H1 (cell line): ENCODE measurements at regions not wholly inside any gene's neighbourhood (a gene's known extent, or its start where the extent isn't known, plus 50 kb on each side); places are given as distances from the start of the nearest gene placed in this dataset.

ENCODE experiments used
- CTCF ChIA-PET: fragments of 300-600 bp; sonication (Branson Sonifier 250); formaldehyde crosslinking; loops from one replicate; lab custom pipeline; 2021; ENCODE audit not compliant: partially characterized antibody; lab: Charles Lee
- POLR2A ChIA-PET: fragments of 300-600 bp; sonication (Branson Sonifier 250); formaldehyde crosslinking; loops from one replicate; lab custom pipeline; 2021; ENCODE audit warnings: inconsistent platforms; ENCODE audit not compliant: partially characterized antibody; lab: Charles Lee
- DNase-seq, 2 experiments: peaks; one replicate each; pipeline versions ENCODE4 v3.0.0 to v3.0.0-alpha.2; 2010 to 2022; ENCODE audit warnings: low spot score in 2 of 2, low read depth in 1 of 2, mixed read lengths in 1 of 2
- FAIRE-seq: peaks from 2 replicates; lab custom pipeline; 2011; peaks lifted over from hg19 to GRCh38; lab: Jason Lieb, UNC
- H2AFZ ChIP-seq: 2 replicates; pipeline ENCODE4 v1.8.1; 2012; ENCODE audit warnings: low read length, inconsistent platforms
- H2AK5ac ChIP-seq: 2 replicates; pipeline ENCODE4 v1.6.1; 2013; ENCODE audit warnings: low read depth, low read length
- H2BK120ac ChIP-seq: replicated peaks from 2 replicates; pipeline ENCODE3; 2013; ENCODE audit warnings: low read depth, low read length, inconsistent platforms
- H2BK12ac ChIP-seq: 2 replicates; pipeline ENCODE4 v1.6.1; 2013; ENCODE audit warnings: low read depth, low read length
- H2BK15ac ChIP-seq: 2 replicates; pipeline ENCODE4 v1.6.1; 2013; ENCODE audit warnings: low read length
- H2BK20ac ChIP-seq: 2 replicates; pipeline ENCODE4 v1.6.1; 2013; ENCODE audit warnings: low read length
- H2BK5ac ChIP-seq: 2 replicates; pipeline ENCODE4 v1.6.1; 2013; ENCODE audit warnings: low read depth, low read length
- H3K14ac ChIP-seq: 2 replicates; pipeline ENCODE4 v1.6.1; 2013; ENCODE audit warnings: inconsistent platforms; ENCODE audit not compliant: insufficient read length
- H3K18ac ChIP-seq: 2 replicates; pipeline ENCODE4 v1.6.1; 2013; ENCODE audit warnings: low read length; ENCODE audit errors: extremely low read depth
- H3K23ac ChIP-seq: 2 replicates; pipeline ENCODE4 v1.6.1; 2013; ENCODE audit warnings: inconsistent platforms; ENCODE audit not compliant: insufficient read length
- H3K23me2 ChIP-seq: 2 replicates; pipeline ENCODE4 v1.6.1; 2013; ENCODE audit warnings: low read depth, low read length
- H3K27ac ChIP-seq: 2 replicates; pipeline ENCODE4 v1.6.1; 2011; ENCODE audit warnings: low read depth, low read length, inconsistent platforms
- H3K27me3 ChIP-seq, 4 experiments: replicated peaks in 1 of 4; 1 replicate in 1 of 4; 2 replicates in 3 of 4; pipeline versions ENCODE4 v1.6.1 to v1.8.1; 2011 to 2013; ENCODE audit warnings: low read length in 3 of 4, mild to moderate bottlenecking in 3 of 4, inconsistent platforms in 2 of 4, mixed read lengths in 2 of 4, moderate library complexity in 1 of 4; ENCODE audit not compliant: control insufficient read depth in 3 of 4, insufficient read depth in 3 of 4; ENCODE audit errors: extremely low read depth in 1 of 4
- H3K36me3 ChIP-seq, 4 experiments: 2 replicates each; pipeline versions ENCODE4 v1.6.1 to v1.8.1; 2011 to 2013; ENCODE audit warnings: mild to moderate bottlenecking in 4 of 4, low read length in 3 of 4, moderate library complexity in 2 of 4, control low read depth in 1 of 4, inconsistent platforms in 1 of 4; ENCODE audit not compliant: insufficient read depth in 4 of 4, control insufficient read depth in 2 of 4
- H3K4ac ChIP-seq: replicated peaks from 2 replicates; pipeline ENCODE3; 2013; ENCODE audit warnings: low read length, low read depth, mixed read lengths, inconsistent platforms; ENCODE audit not compliant: insufficient read length
- H3K4me1 ChIP-seq, 4 experiments: replicated peaks in 1 of 4; 1 replicate in 1 of 4; 2 replicates in 3 of 4; pipeline versions ENCODE4 v1.6.1 to v1.8.1; 2011 to 2013; ENCODE audit warnings: low read length in 3 of 4, inconsistent platforms in 2 of 4, mixed read lengths in 1 of 4; ENCODE audit not compliant: insufficient read depth in 4 of 4, control insufficient read depth in 3 of 4
- H3K4me2 ChIP-seq, 2 experiments: 2 replicates each; pipeline versions ENCODE4 v1.6.1 to v1.8.1; 2011 to 2013; ENCODE audit warnings: low read depth in 2 of 2, low read length in 2 of 2, control low read depth in 1 of 2, inconsistent platforms in 1 of 2, mild to moderate bottlenecking in 1 of 2; ENCODE audit not compliant: insufficient read depth in 1 of 2
- H3K4me3 ChIP-seq, 4 experiments: fragments of 200-600, 300-600 bp in 1 of 4; sonication (generic), shearing (Covaris generic), sonication (Bioruptor Twin) in 1 of 4; 2 replicates each; pipeline versions ENCODE4 v1.5.1 to v1.8.1; 2011 to 2016; ENCODE audit warnings: low read length in 4 of 4, low read depth in 3 of 4, control low read depth in 2 of 4, inconsistent platforms in 2 of 4, mild to moderate bottlenecking in 2 of 4, mixed read lengths in 1 of 4, moderate library complexity in 1 of 4; ENCODE audit not compliant: insufficient read depth in 2 of 4; ENCODE audit errors: extremely low read depth in 1 of 4
- H3K56ac ChIP-seq: replicated peaks from 2 replicates; pipeline ENCODE3; 2013; ENCODE audit warnings: low read depth, mild to moderate bottlenecking, mixed read lengths, low read length, inconsistent platforms; ENCODE audit not compliant: insufficient read length
- H3K79me1 ChIP-seq: 2 replicates; pipeline ENCODE4 v1.6.1; 2013; ENCODE audit warnings: low read depth, low read length, control low read depth
- H3K79me2 ChIP-seq, 2 experiments: 2 replicates each; pipeline versions ENCODE4 v1.6.1 to v1.8.1; 2012 to 2013; ENCODE audit warnings: low read length in 2 of 2, mild to moderate bottlenecking in 2 of 2, inconsistent platforms in 1 of 2; ENCODE audit not compliant: insufficient read depth in 2 of 2, control insufficient read depth in 1 of 2
- H3K9ac ChIP-seq, 4 experiments: replicated peaks in 1 of 4; 1 replicate in 1 of 4; 2 replicates in 3 of 4; pipeline versions ENCODE4 v1.6.1 to v1.8.1; 2011 to 2013; ENCODE audit warnings: low read depth in 3 of 4, low read length in 3 of 4, control low read depth in 2 of 4, mild to moderate bottlenecking in 2 of 4, moderate library complexity in 2 of 4, inconsistent platforms in 1 of 4; ENCODE audit errors: extremely low read depth in 1 of 4
- H3K9me3 ChIP-seq, 2 experiments: 2 replicates each; pipeline versions ENCODE4 v1.6.1 to v1.8.1; 2012 to 2013; ENCODE audit warnings: mild to moderate bottlenecking in 2 of 2, moderate library complexity in 2 of 2, control low read depth in 1 of 2, inconsistent platforms in 1 of 2, low read depth in 1 of 2, low read length in 1 of 2, mixed read lengths in 1 of 2; ENCODE audit not compliant: insufficient read depth in 2 of 2
- H4K20me1 ChIP-seq, 2 experiments: replicated peaks in 1 of 2; 2 replicates each; pipeline versions ENCODE3 to v1.8.1; 2011 to 2013; ENCODE audit warnings: inconsistent platforms in 2 of 2, low read length in 2 of 2, mild to moderate bottlenecking in 1 of 2; ENCODE audit not compliant: insufficient read depth in 2 of 2, control insufficient read depth in 1 of 2
- H4K5ac ChIP-seq: 2 replicates; pipeline ENCODE4 v1.6.1; 2013; ENCODE audit warnings: low read length, low read depth, mixed read lengths, inconsistent platforms; ENCODE audit not compliant: insufficient read length
- H4K8ac ChIP-seq: 2 replicates; pipeline ENCODE4 v1.8.0; 2013; ENCODE audit warnings: mild to moderate bottlenecking, moderate library complexity, low read length, inconsistent platforms; ENCODE audit not compliant: insufficient read depth; ENCODE audit errors: extremely low read depth
- H4K91ac ChIP-seq: replicated peaks from 2 replicates; pipeline ENCODE3; 2013; ENCODE audit warnings: low read length, mixed read lengths, inconsistent platforms; ENCODE audit not compliant: insufficient read length
- CEBPB ChIP-seq: IDR thresholded peaks from 2 replicates; pipeline ENCODE4 v1.6.1; 2012; ENCODE audit warnings: low read depth, low read length
- EGR1 ChIP-seq: IDR thresholded peaks from 2 replicates; pipeline ENCODE4 v1.6.1; 2011; ENCODE audit warnings: low read depth, low read length, borderline replicate concordance
- GTF2F1 ChIP-seq: IDR thresholded peaks from 2 replicates; pipeline ENCODE4 v1.6.1; 2012; ENCODE audit warnings: low read depth, low read length, improper control_type of control experiment, borderline replicate concordance
- RAD21 ChIP-seq, 2 experiments: IDR thresholded peaks in 1 of 2; conservative IDR thresholded peaks in 1 of 2; 2 replicates each; pipeline ENCODE4 v1.6.1; 2011; ENCODE audit warnings: low read depth in 2 of 2, low read length in 2 of 2, improper control_type of control experiment in 1 of 2, inconsistent platforms in 1 of 2, mild to moderate bottlenecking in 1 of 2, moderate library complexity in 1 of 2
- RFX5 ChIP-seq: IDR thresholded peaks from 2 replicates; pipeline ENCODE4 v1.6.1; 2011; ENCODE audit warnings: low read depth, low read length, improper control_type of control experiment, borderline replicate concordance
- WGBS, 2 experiments: shearing (Covaris generic) in 1 of 2; methylation state at CpG; one replicate each; pipeline versions ENCODE4 v1.1.6 to v1.1.7; 2013 to 2015; ENCODE audit warnings: low lambda C conversion rate in 2 of 2, mixed read lengths in 2 of 2, inconsistent platforms in 1 of 2, low coverage in 1 of 2, missing lambda C conversion rate in 1 of 2; ENCODE audit not compliant: insufficient replicate concordance in 2 of 2, insufficient coverage in 1 of 2, insufficient read length in 1 of 2; ENCODE audit errors: extremely low coverage in 1 of 2, missing lambda C conversion rate in 1 of 2; 5-methylcytosine and 5-hydroxymethylcytosine counted together
- TF ChIP-seq, protein P1 (sequence below): IDR thresholded peaks from 2 replicates; pipeline ENCODE4 v1.6.1; 2012; ENCODE audit warnings: inconsistent platforms

- Histone ChIP-seq H3K4me2 (no peak overlapping the region), H3K9ac (no peak overlapping the region), H2BK20ac (no peak overlapping the region), H4K20me1 (no peaks in the 10 kb centered on the region), H3K56ac (no peak overlapping the region), H2BK120ac (no peak overlapping the region), H2BK5ac (no peak overlapping the region), H4K8ac (no peak overlapping the region), H3K27me3 (no peaks in the 10 kb centered on the region), H3K79me1 (no peaks in the 10 kb centered on the region), H2BK12ac (no peak overlapping the region), H3K14ac (no peak overlapping the region), H3K27ac (no peak overlapping the region), H3K18ac (no peak overlapping the region), H3K9me3 (no peaks in the 10 kb centered on the region), H4K91ac (no peak overlapping the region), H3K79me2 (no peaks in the 10 kb centered on the region), H3K23ac (no peak overlapping the region), H3K4me3 (no peak overlapping the region), H3K36me3 (no peaks in the 10 kb centered on the region), H2BK15ac (no peak overlapping the region), H3K4me1 (no peaks in the 10 kb centered on the region), H4K5ac (no peak overlapping the region), H3K23me2 (no peaks in the 10 kb centered on the region), H3K4ac (no peak overlapping the region), H2AFZ (no peak overlapping the region), H2AK5ac (no peak overlapping the region)
- no peak for DNase-seq
- 96% methylated on average over 3 of the region's 4 CpGs; no CpG with 5 or more reads in 1 of the 2 experiments for WGBS, 2 experiments
- FAIRE-seq, result no peak
- ChIA-PET CTCF (no interaction called here), POLR2A (no interaction called here)
- TF ChIP-seq RFX5 (no peak), RAD21 (IDR thresholded peaks at IDR 0.05 in 1 of 2, conservative IDR thresholded peaks at IDR 0.05 in 1 of 2; ENCODE audit: low read depth in 2 of 2, low read length in 2 of 2) (no peak), CEBPB (no peak), GTF2F1 (no peak), EGR1 (no peak)
- TF ChIP-seq, protein P1, sequence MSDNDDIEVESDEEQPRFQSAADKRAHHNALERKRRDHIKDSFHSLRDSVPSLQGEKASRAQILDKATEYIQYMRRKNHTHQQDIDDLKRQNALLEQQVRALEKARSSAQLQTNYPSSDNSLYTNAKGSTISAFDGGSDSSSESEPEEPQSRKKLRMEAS, result no peak
Measured at GRCh38 chrX:22399437-22400192, 126.9 kb downstream of the CBLL2 start.
